ENCODE measurements at regions not wholly inside any gene's neighbourhood (a gene's known extent, or its start where the extent isn't known, plus 50 kb on each side); places are given as distances from the start of the nearest gene placed in this dataset.

GRCh38 chr14:38718519-38718918 lies 384.5 kb downstream of the SEC23A start:
- CTCF ChIA-PET: interaction anchor here (1.3 kb wide), 1 partner anchor 149 kb away, joined by 5 read pairs; no protein-coding TSS in a partner anchor

GRCh38 chr14:38716926-38717325 lies 386.1 kb downstream of the SEC23A start:
- CTCF ChIA-PET: interaction anchor here (0.7 kb wide), 1 partner anchor 325 kb away, joined by 3 read pairs; no protein-coding TSS in a partner anchor
- no peaks in the 10 kb centered on the region for H3K4me1 ChIP-seq (ENCODE audit: control insufficient read depth, insufficient read depth, low read length)
- no peaks in the 10 kb centered on the region for H3K9me3 ChIP-seq (ENCODE audit: control insufficient read depth, insufficient read depth, low read depth, low read length)
- no peak overlapping the region for H3K27ac ChIP-seq (ENCODE audit: extremely low read depth, low read depth, low read length)
- H3K4me3 ChIP-seq (ENCODE audit: low read depth, low read length): no peak overlapping the region
- no peak for TF ChIP-seq ZSCAN30 (tag by site-specific recombination; IDR thresholded peaks at IDR 0.05)
- TF ChIP-seq ZBTB17 (tag by site-specific recombination; IDR thresholded peaks at IDR 0.05): no peak
- no peak for TF ChIP-seq ZNF610 (tag by site-specific recombination; IDR thresholded peaks at IDR 0.05; ENCODE audit: borderline replicate concordance)
- TF ChIP-seq ZNF211 (tag by site-specific recombination; IDR thresholded peaks at IDR 0.05; ENCODE audit: low read depth): no peak
- TF ChIP-seq BCL11A (tag by site-specific recombination; IDR thresholded peaks at IDR 0.05; ENCODE audit: low read depth): no peak
- TF ChIP-seq RBAK (tag by site-specific recombination; IDR thresholded peaks at IDR 0.05): no peak
- TF ChIP-seq MZF1 (tag by site-specific recombination; IDR thresholded peaks at IDR 0.05; ENCODE audit: borderline replicate concordance): no peak
- no peak for TF ChIP-seq ZNF561 (tag by site-specific recombination; IDR thresholded peaks at IDR 0.05; ENCODE audit: borderline replicate concordance)
- no peak for TF ChIP-seq ZNF221 (tag by site-specific recombination; IDR thresholded peaks at IDR 0.05; ENCODE audit: borderline replicate concordance)
- no peak for TF ChIP-seq ZNF202 (tag by site-specific recombination; IDR thresholded peaks at IDR 0.05; ENCODE audit: borderline replicate concordance)
- TF ChIP-seq ZNF404 (tag by site-specific recombination; IDR thresholded peaks at IDR 0.05): no peak
- TF ChIP-seq ZFP3 (tag by site-specific recombination; IDR thresholded peaks at IDR 0.05; ENCODE audit: low read depth): no peak
- TF ChIP-seq ZNF792 (tag by site-specific recombination; IDR thresholded peaks at IDR 0.05): no peak
- TF ChIP-seq REST (tag by site-specific recombination; IDR thresholded peaks at IDR 0.05): no peak
- TF ChIP-seq KLF17 (tag by site-specific recombination; IDR thresholded peaks at IDR 0.05): no peak
- POLR2A ChIA-PET: no interaction called here
- H3K36me3 ChIP-seq (ENCODE audit: control insufficient read depth in 2 of 2, insufficient read depth in 1 of 2, low read length in 2 of 2): no peaks in the 10 kb centered on the region

More at GRCh38 chr14:38718519-38718918, 384.5 kb downstream of the SEC23A start:
- H3K4me3 ChIP-seq (ENCODE audit: low read depth, low read length): no peak overlapping the region
- POLR2A ChIA-PET: no interaction called here
- H3K9me3 ChIP-seq (ENCODE audit: control insufficient read depth, insufficient read depth, low read depth, low read length): no peaks in the 10 kb centered on the region
- H3K36me3 ChIP-seq (ENCODE audit: control insufficient read depth in 2 of 2, insufficient read depth in 1 of 2, low read length in 2 of 2): no peaks in the 10 kb centered on the region
- no peaks in the 10 kb centered on the region for H3K4me1 ChIP-seq (ENCODE audit: control insufficient read depth, insufficient read depth, low read length)
- no peak for TF ChIP-seq ZNF366 (tag by site-specific recombination; conservative IDR thresholded peaks at IDR 0.05)
- TF ChIP-seq ZBTB6 (tag by site-specific recombination; IDR thresholded peaks at IDR 0.05): no peak
- no peak overlapping the region for H3K27ac ChIP-seq (ENCODE audit: extremely low read depth, low read depth, low read length)

GRCh38 chr14:38710881-38711280 lies 392.2 kb downstream of the SEC23A start:
- H3K4me3 ChIP-seq (ENCODE audit: low read depth, low read length): no peak overlapping the region
- TF ChIP-seq ZNF112 (tag by site-specific recombination; IDR thresholded peaks at IDR 0.05) (no peak), GLIS2 (tag by site-specific recombination; IDR thresholded peaks at IDR 0.05) (no peak), ZNF223 (tag by site-specific recombination; IDR thresholded peaks at IDR 0.05) (no peak), ZBTB11 (tag by site-specific recombination; conservative IDR thresholded peaks at IDR 0.05; ENCODE audit: low read depth) (no peak)
- CTCF ChIA-PET: interaction anchor here (0.8 to 2.4 kb wide), 2 partner anchors 11 kb away, joined by 4 to 11 read pairs; no protein-coding TSS in a partner anchor

More at GRCh38 chr14:38710881-38711280, 392.2 kb downstream of the SEC23A start:
- Histone ChIP-seq H3K36me3 (ENCODE audit: control insufficient read depth in 2 of 2, insufficient read depth in 1 of 2, low read length in 2 of 2) (no peaks in the 10 kb centered on the region), H3K4me1 (ENCODE audit: control insufficient read depth, insufficient read depth, low read length) (no peaks in the 10 kb centered on the region), H3K27ac (ENCODE audit: extremely low read depth, low read depth, low read length) (no peak overlapping the region), H3K9me3 (ENCODE audit: control insufficient read depth, insufficient read depth, low read depth, low read length) (no peaks in the 10 kb centered on the region)
- POLR2A ChIA-PET: no interaction called here

Measured in HEK293 (cell line).